ENCODE measurements at regions not wholly inside any gene's neighbourhood (a gene's known extent, or its start where the extent isn't known, plus 50 kb on each side); places are given as distances from the start of the nearest gene placed in this dataset.

GRCh38 chr17:17420561-17421269 is 56.1 kb upstream of the MED9 start:
- H2AFZ ChIP-seq (ENCODE audit: low read length), result no peak overlapping the region
- H3K79me2 ChIP-seq (ENCODE audit: low read length), result no peaks in the 10 kb centered on the region
- H3K9ac ChIP-seq (ENCODE audit: low read length), result no peak overlapping the region
- TF ChIP-seq CTCF (IDR thresholded peaks at IDR 0.05; ENCODE audit: low read length), result no peak
- no peak for TF ChIP-seq EZH2phosphoT487 (IDR thresholded peaks at IDR 0.05; ENCODE audit: low read length)
- no peak for TF ChIP-seq EZH2 (optimal IDR thresholded peaks at IDR 0.05; ENCODE audit: low read depth, low read length)
- H3K9me2 ChIP-seq (replicated peaks; ENCODE audit: insufficient read depth, low read length), result no peaks in the 10 kb centered on the region
- H3K4me1 ChIP-seq (ENCODE audit: low read length), result no peaks in the 10 kb centered on the region; the same call in 1 of the 2 replicates
- DNase-seq, result no peak
- no peaks in the 10 kb centered on the region for H3K9me3 ChIP-seq (replicated peaks; ENCODE audit: insufficient read depth, low read length)
- H4K20me1 ChIP-seq (ENCODE audit: insufficient read depth, low read length), result no peaks in the 10 kb centered on the region
- H3K36me3 ChIP-seq (replicated peaks; ENCODE audit: insufficient read depth, low read length), result no peaks in the 10 kb centered on the region
- no peak overlapping the region for H3K27ac ChIP-seq (ENCODE audit: low read length)
- 0 out of 2 replicates have a peak, but pooled peaks cover 8% of the 10 kb centered on the region for H3K27me3 ChIP-seq (replicated peaks; ENCODE audit: insufficient read depth, low read length)
- no peak overlapping the region for H3K4me2 ChIP-seq (ENCODE audit: low read depth, low read length)
- no peaks in the 10 kb centered on the region for H3F3A ChIP-seq (ENCODE audit: insufficient read depth, low read length)
- H3K4me3 ChIP-seq (ENCODE audit: low read length), result no peak overlapping the region

- Histone ChIP-seq H3K9me2 (replicated peaks; ENCODE audit: insufficient read depth, low read length) (no peaks in the 10 kb centered on the region), H3K27me3 (replicated peaks; ENCODE audit: insufficient read depth, low read length) (0 out of 2 replicates have a peak, but pooled peaks cover 8% of the 10 kb centered on the region), H3K4me2 (ENCODE audit: low read depth, low read length) (no peak overlapping the region), H3K27ac (ENCODE audit: low read length) (no peak overlapping the region), H3K36me3 (replicated peaks; ENCODE audit: insufficient read depth, low read length) (no peaks in the 10 kb centered on the region), H3K79me2 (ENCODE audit: low read length) (no peaks in the 10 kb centered on the region), H2AFZ (ENCODE audit: low read length) (no peak overlapping the region), H3K4me1 (ENCODE audit: low read length) (no peaks in the 10 kb centered on the region), H3K9ac (ENCODE audit: low read length) (no peak overlapping the region), H4K20me1 (ENCODE audit: insufficient read depth, low read length) (no peaks in the 10 kb centered on the region), H3F3A (ENCODE audit: insufficient read depth, low read length) (no peaks in the 10 kb centered on the region), H3K4me3 (ENCODE audit: low read length) (no peak overlapping the region), H3K9me3 (replicated peaks; ENCODE audit: insufficient read depth, low read length) (no peaks in the 10 kb centered on the region)
- TF ChIP-seq EZH2 (optimal IDR thresholded peaks at IDR 0.05; ENCODE audit: low read depth, low read length) (no peak), EZH2phosphoT487 (IDR thresholded peaks at IDR 0.05; ENCODE audit: low read length) (no peak), CTCF (IDR thresholded peaks at IDR 0.05; ENCODE audit: low read length) (no peak)
- DNase-seq, result no peak
Observed at GRCh38 chr17:17421346-17422216, 55.2 kb upstream of the MED9 start.

GRCh38 chr17:17422217-17422610 is 54.6 kb upstream of the MED9 start:
- no peak overlapping the region for H3K9ac ChIP-seq (ENCODE audit: low read length)
- no peak overlapping the region for H3K27ac ChIP-seq (ENCODE audit: low read length)
- no peaks in the 10 kb centered on the region for H3K9me3 ChIP-seq (replicated peaks; ENCODE audit: insufficient read depth, low read length)
- no peaks in the 10 kb centered on the region for H3K79me2 ChIP-seq (ENCODE audit: low read length)
- DNase-seq, result no peak
- TF ChIP-seq EZH2 (optimal IDR thresholded peaks at IDR 0.05; ENCODE audit: low read depth, low read length), result no peak
- no peak for TF ChIP-seq CTCF (IDR thresholded peaks at IDR 0.05; ENCODE audit: low read length)
- no peak for TF ChIP-seq EZH2phosphoT487 (IDR thresholded peaks at IDR 0.05; ENCODE audit: low read length)
- H4K20me1 ChIP-seq (ENCODE audit: insufficient read depth, low read length), result no peaks in the 10 kb centered on the region
- no peak overlapping the region for H3K4me2 ChIP-seq (ENCODE audit: low read depth, low read length)
- no peak overlapping the region for H2AFZ ChIP-seq (ENCODE audit: low read length)
- H3K9me2 ChIP-seq (replicated peaks; ENCODE audit: insufficient read depth, low read length), result no peaks in the 10 kb centered on the region
- no peaks in the 10 kb centered on the region for H3K36me3 ChIP-seq (replicated peaks; ENCODE audit: insufficient read depth, low read length)
- H3F3A ChIP-seq (ENCODE audit: insufficient read depth, low read length), result no peaks in the 10 kb centered on the region
- 0 out of 2 replicates have a peak, but pooled peaks cover 8% of the 10 kb centered on the region for H3K27me3 ChIP-seq (replicated peaks; ENCODE audit: insufficient read depth, low read length)
- H3K4me3 ChIP-seq (ENCODE audit: low read length), result no peak overlapping the region
- H3K4me1 ChIP-seq (ENCODE audit: low read length), result no peaks in the 10 kb centered on the region

Measured in MM.1S (cell line).